Adrenal gland (tissue), 9 donors: ENCODE measurements at regions not wholly inside any gene's neighbourhood (a gene's known extent, or its start where the extent isn't known, plus 50 kb on each side); places are given as distances from the start of the nearest gene placed in this dataset.

ENCODE experiments used
- DNase-seq, 7 donors: peaks; one replicate each; pipeline ENCODE4 v3.0.0-alpha.2; 2019 to 2020
- H3K27ac ChIP-seq, 5 donors: fragments of 200-600 bp; sonication (generic) in 4 of 5; 1 replicate in 3 of 5; 2 replicates in 2 of 5; pipeline versions ENCODE4 v1.5.1 to v1.8.0; 2016 to 2020; ENCODE audit warnings: mild to moderate bottlenecking in 1 of 5
- H3K27me3 ChIP-seq: fragments of 200-600 bp; 2 replicates; pipeline ENCODE4 v1.8.0; 2021
- H3K36me3 ChIP-seq, 2 donors: fragments of 200-600 bp; replicated peaks in 1 of 2; 1 replicate in 1 of 2; 2 replicates in 1 of 2; pipeline versions ENCODE4 v1.5.1 to v1.8.0; 2018 to 2022
- H3K4me1 ChIP-seq, 2 donors: fragments of 200-600 bp; replicated peaks in 1 of 2; 1 replicate in 1 of 2; 2 replicates in 1 of 2; pipeline versions ENCODE4 v1.5.1 to v1.8.0; 2018 to 2021
- H3K4me3 ChIP-seq, 4 donors: fragments of 200-600 bp; sonication (generic) in 3 of 4; one replicate each; pipeline ENCODE4 v1.5.1; 2016 to 2018
- H3K9me3 ChIP-seq, 3 donors: fragments of 200-600 bp; sonication (generic) in 1 of 3; replicated peaks in 1 of 3; 1 replicate in 2 of 3; 2 replicates in 1 of 3; pipeline versions ENCODE4 v1.5.1 to v1.8.0; 2016 to 2021
- POLR2A ChIP-seq, 2 donors: fragments of 450-650 bp; IDR thresholded peaks; one replicate each; pipeline ENCODE4 v1.6.1; 2017; ENCODE audit warnings: antibody characterized with exemption in 2 of 2, mild to moderate bottlenecking in 2 of 2, moderate library complexity in 1 of 2
- WGBS, 4 donors: extraction: QIAGEN DNeasy Blood & Tissue Kit in 2 of 4; methylation state at CpG; one replicate each; pipeline versions ENCODE4 v1.1.5 to v1.1.7; 2013 to 2017; 5-methylcytosine and 5-hydroxymethylcytosine counted together
- intact Hi-C, 2 donors: fragments of 100-400 bp; cut with DNase I; formaldehyde crosslinking; loops; one replicate each; pipeline versions ENCODE4 v1.14.1 to v1.15.0; 2022 to 2023
- TF ChIP-seq, protein P1 (sequence below), 6 experiments: fragments of 450-650 bp in 4 of 6; fragments of 200-600 bp in 2 of 6; sonication (generic) in 1 of 6; IDR thresholded peaks; 1 replicate in 5 of 6; 2 replicates in 1 of 6; pipeline versions ENCODE4 v1.5.1 to v1.8.0; 2016 to 2021; ENCODE audit warnings: antibody characterized with exemption in 6 of 6, mild to moderate bottlenecking in 2 of 6, moderate library complexity in 1 of 6
- donor health status: healthy with polysubstance abuse.
- donor health status: Bipolar disorder and iron deficiency.
- donor health status: DM: yes; HTN: yes; CAD: no.
- donor health status: DM: no; HTN: no; CAD: no.
- donor health status: DM: no; HTN: no; CAD: no.

GRCh38 chr5:2454876-2455275 is 296.6 kb downstream of the IRX2 start:
- Histone ChIP-seq H3K36me3 (no peaks in the 10 kb centered on the region), H3K4me3 (no peak overlapping the region), H3K27ac (no peak overlapping the region), H3K27me3 (no peaks in the 10 kb centered on the region), H3K4me1 (no peaks in the 10 kb centered on the region), H3K9me3 (no peaks in the 10 kb centered on the region)
- no peak for DNase-seq
- intact Hi-C loops: no loop called here
- 77 to 88% (median 79%) methylated on average over 5 of the region's 5 CpGs for WGBS, 4 donors
- TF ChIP-seq POLR2A (IDR thresholded peaks at IDR 0.05): no peak

- Histone ChIP-seq H3K9me3 (no peaks in the 10 kb centered on the region), H3K4me3 (no peak overlapping the region), H3K27me3 (no peaks in the 10 kb centered on the region), H3K36me3 (no peaks in the 10 kb centered on the region), H3K27ac (no peak overlapping the region), H3K4me1 (no peaks in the 10 kb centered on the region)
- intact Hi-C loops: no loop called here
- DNase-seq: no peak
- TF ChIP-seq, protein P1, sequence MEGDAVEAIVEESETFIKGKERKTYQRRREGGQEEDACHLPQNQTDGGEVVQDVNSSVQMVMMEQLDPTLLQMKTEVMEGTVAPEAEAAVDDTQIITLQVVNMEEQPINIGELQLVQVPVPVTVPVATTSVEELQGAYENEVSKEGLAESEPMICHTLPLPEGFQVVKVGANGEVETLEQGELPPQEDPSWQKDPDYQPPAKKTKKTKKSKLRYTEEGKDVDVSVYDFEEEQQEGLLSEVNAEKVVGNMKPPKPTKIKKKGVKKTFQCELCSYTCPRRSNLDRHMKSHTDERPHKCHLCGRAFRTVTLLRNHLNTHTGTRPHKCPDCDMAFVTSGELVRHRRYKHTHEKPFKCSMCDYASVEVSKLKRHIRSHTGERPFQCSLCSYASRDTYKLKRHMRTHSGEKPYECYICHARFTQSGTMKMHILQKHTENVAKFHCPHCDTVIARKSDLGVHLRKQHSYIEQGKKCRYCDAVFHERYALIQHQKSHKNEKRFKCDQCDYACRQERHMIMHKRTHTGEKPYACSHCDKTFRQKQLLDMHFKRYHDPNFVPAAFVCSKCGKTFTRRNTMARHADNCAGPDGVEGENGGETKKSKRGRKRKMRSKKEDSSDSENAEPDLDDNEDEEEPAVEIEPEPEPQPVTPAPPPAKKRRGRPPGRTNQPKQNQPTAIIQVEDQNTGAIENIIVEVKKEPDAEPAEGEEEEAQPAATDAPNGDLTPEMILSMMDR (IDR thresholded peaks at IDR 0.05): no peak
- no peak for TF ChIP-seq POLR2A (IDR thresholded peaks at IDR 0.05)
- WGBS, 4 donors: 44 to 64% (median 54%) methylated on average over 3 of the region's 3 CpGs
Measured at GRCh38 chr5:2453781-2454180, 297.7 kb downstream of the IRX2 start.

DNA sequence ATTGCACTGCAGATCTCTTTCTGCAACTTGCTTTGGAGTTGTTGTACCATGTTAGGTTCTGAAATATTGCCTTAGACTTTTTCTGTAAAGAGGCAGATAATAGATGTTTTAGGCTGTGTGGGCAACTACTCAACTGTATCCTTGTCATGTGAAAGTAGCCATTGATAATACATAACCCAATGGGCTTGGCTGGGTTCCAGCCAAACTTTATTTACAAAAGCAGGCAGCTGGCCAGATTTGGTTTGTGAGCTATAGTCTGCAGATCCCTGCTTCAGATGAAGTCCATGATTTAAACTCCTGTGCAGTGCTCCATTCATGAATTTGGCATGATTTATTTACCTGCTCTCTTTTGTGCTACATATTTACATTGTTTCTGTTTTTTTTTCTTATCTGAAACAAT is 300.4 kb downstream of the IRX2 start:
- TF ChIP-seq, protein P1 (IDR thresholded peaks at IDR 0.05): no peak
- TF ChIP-seq POLR2A (IDR thresholded peaks at IDR 0.05): no peak
- DNase-seq: no peak
- Histone ChIP-seq H3K4me3 (no peak overlapping the region), H3K36me3 (no peaks in the 10 kb centered on the region), H3K9me3 (no peaks in the 10 kb centered on the region), H3K27ac (no peak overlapping the region), H3K27me3 (no peaks in the 10 kb centered on the region), H3K4me1 (no peaks in the 10 kb centered on the region)
- intact Hi-C loops: no loop called here

- no peak for TF ChIP-seq POLR2A (IDR thresholded peaks at IDR 0.05)
- TF ChIP-seq, protein P1 (IDR thresholded peaks at IDR 0.05): no peak
- Histone ChIP-seq H3K27me3 (no peaks in the 10 kb centered on the region), H3K27ac (no peak overlapping the region), H3K36me3 (no peaks in the 10 kb centered on the region), H3K9me3 (no peaks in the 10 kb centered on the region), H3K4me1 (no peaks in the 10 kb centered on the region), H3K4me3 (no peak overlapping the region)
- 72 to 80% (median 78%) methylated on average over 28 to 31 of the region's 31 CpGs for WGBS, 4 donors
- DNase-seq: no peak
- intact Hi-C loops: no loop called here
Measured at GRCh38 chr5:2442496-2443354, 308.8 kb downstream of the IRX2 start.
